HG02852 (cell line): ENCODE measurements at regions not wholly inside any gene's neighbourhood (a gene's known extent, or its start where the extent isn't known, plus 50 kb on each side); places are given as distances from the start of the nearest gene placed in this dataset.
"Not testable (repeated sequence)": the region's sequence is repeated elsewhere in the genome, so short reads cannot be mapped to it uniquely, and the experiment has no call there.

Experiments used
- ATAC-seq: cut with Tn5 transposase; IDR thresholded peaks from one replicate; pipeline ENCODE4 v1.9.1; 2021; ENCODE audit warnings: mild to moderate bottlenecking, moderate library complexity; ENCODE audit not compliant: unreplicated experiment

- ATAC-seq: no peak
Measured at GRCh38 chr3:89000886-89001285, 106.5 kb upstream of the EPHA3 start.

GRCh38 chr3:89002191-89002590, 105.2 kb upstream of the EPHA3 start:
- ATAC-seq: no peak

DNA sequence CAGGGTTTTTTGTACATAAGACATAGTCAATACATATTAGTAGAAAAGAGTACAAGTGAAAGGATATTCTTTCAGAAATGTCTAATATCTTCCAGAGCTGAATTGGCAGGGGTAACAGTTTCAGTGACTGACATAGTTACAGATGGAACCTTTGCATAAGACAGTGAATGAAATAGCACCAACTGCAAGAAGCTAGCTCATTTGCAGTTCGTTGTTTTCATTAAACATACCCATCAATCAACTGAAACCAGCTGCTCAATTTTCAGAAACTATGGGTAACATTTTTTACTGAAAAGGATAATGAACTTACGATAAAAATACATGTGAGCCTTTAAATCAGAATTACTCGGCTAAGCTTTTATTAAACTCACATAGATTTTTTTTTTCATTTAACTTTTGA, 93.9 kb upstream of the EPHA3 start:
- ATAC-seq: no peak

DNA sequence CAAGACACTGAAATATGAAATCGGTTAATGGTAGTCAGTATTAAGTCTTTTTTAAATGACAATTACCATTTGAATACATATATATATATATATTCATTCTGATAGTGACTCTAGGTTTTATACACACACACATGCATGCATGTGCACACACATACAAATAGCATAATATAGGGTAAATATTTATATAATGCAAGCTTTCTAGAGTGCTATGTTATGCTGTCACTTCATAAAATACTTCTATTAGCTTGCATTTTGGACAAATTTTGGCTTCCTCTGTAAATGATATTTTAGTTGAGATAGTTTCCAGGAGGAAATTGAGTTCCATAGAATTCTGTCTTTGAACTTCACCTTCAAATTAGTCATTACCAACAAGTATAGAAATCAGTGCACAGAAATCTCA, 89.9 kb upstream of the EPHA3 start:
- ATAC-seq: no peak

DNA sequence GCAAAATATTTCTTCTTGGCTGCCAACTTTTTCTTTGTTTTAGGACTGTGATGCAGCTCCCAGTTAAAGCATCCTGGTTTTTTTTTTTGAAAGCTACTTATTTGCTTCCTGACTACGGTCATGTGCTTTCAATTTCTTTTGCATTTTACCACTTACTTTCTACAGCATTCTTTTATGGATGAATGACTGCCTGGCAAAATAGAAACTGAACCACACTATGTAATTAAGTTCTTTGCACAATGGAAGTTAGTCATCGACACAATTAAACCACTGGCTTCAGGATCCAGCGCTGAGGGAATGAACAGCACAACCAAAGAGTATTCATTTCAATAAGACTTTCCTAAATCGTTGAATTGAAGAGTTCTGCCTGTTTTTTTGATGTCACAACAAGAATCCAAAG, 82.2 kb upstream of the EPHA3 start:
- ATAC-seq: no peak

GRCh38 chr3:89032346-89033013, 74.9 kb upstream of the EPHA3 start:
- ATAC-seq: no peak

DNA sequence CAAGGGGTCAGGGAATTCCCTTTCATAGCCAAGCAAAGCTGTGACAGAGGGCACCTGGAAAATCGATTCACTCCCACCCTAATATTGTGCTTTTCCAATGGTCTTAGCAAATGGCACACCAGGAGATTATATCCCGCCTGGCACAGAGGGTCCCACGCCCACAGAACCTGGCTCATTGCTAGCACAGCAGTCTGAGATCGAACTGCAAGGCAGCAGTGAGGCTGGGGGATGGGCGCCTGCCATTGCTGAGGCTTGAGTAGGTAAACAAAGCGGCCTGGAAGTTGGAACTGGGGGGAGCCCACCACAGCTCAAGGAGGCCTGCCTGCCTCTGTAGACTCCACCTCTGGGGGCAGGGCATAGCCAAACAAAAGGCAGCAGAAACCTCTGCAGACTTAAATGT, 72.7 kb upstream of the EPHA3 start:
- ATAC-seq: not testable (repeated sequence)

DNA sequence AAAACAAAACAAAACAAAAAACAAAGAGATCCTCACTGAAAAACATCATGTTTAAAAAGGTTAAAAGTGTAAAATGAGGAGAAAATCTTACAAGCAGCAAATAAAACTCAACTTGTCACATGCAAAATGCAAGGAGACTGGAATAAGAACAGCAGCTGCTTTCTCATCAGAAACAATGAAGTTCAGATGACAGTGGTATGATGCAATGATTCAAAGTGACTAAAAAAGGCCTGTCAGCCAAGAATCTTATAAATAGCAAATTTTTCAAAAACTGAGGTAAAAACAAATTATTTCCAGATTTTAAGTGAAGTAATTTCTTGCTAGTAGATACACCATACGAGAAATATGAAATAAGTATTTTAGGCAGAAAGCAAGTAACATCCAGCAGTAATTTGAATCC, 68.6 kb upstream of the EPHA3 start:
- no peak for ATAC-seq

GRCh38 chr3:89042236-89042835, 65.1 kb upstream of the EPHA3 start:
- no peak for ATAC-seq

GRCh38 chr3:89043406-89043932, 64.0 kb upstream of the EPHA3 start:
- ATAC-seq: no peak

- ATAC-seq: no peak
Measured at GRCh38 chr3:89046661-89047060, 60.8 kb upstream of the EPHA3 start.

DNA sequence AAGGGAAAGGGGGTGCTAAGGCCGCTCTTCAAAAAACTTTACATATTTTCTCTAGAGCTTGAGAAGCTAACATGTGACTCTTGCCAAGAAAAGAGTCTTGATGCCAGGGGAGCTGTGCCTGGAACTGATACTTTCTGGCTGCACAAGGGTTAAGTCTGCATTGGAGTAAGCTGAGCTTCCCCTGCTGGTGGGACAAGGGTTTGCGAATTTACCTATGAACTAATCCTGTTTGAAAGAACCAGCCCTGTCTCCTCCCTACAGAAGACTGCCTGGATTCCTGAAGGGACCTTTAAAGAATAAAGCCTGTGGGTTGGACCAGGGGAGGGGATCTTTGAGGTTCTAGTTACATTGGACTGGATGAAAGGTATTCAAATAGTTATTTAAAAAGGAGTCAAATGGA, 58.3 kb upstream of the EPHA3 start:
- no peak for ATAC-seq

DNA sequence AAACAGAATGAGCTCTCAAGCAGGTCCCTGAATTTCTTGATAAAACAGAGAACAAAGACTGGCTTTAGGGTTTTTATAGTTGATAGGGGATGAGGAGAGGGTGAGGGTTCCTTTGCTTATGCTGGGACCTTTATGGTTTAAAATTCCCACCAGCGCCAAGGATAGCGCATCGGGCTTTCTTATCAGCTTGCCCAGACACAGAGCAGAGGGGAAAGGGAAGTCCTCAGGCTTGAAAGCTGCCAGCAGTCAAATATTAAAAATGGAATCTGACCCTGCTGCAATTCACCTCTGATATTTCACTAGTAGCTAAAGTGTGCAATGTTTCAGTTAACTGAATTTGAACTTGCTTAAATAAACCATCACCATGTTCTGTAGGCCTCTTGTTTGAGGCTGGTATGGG, 55.0 kb upstream of the EPHA3 start:
- no peak for ATAC-seq

GRCh38 chr3:89057398-89057797, 50.0 kb upstream of the EPHA3 start:
- no peak for ATAC-seq
